ENCODE measurements at regions not wholly inside any gene's neighbourhood (a gene's known extent, or its start where the extent isn't known, plus 50 kb on each side); places are given as distances from the start of the nearest gene placed in this dataset.
"Not testable (repeated sequence)": the region's sequence is repeated elsewhere in the genome, so short reads cannot be mapped to it uniquely, and the experiment has no call there.

DNA sequence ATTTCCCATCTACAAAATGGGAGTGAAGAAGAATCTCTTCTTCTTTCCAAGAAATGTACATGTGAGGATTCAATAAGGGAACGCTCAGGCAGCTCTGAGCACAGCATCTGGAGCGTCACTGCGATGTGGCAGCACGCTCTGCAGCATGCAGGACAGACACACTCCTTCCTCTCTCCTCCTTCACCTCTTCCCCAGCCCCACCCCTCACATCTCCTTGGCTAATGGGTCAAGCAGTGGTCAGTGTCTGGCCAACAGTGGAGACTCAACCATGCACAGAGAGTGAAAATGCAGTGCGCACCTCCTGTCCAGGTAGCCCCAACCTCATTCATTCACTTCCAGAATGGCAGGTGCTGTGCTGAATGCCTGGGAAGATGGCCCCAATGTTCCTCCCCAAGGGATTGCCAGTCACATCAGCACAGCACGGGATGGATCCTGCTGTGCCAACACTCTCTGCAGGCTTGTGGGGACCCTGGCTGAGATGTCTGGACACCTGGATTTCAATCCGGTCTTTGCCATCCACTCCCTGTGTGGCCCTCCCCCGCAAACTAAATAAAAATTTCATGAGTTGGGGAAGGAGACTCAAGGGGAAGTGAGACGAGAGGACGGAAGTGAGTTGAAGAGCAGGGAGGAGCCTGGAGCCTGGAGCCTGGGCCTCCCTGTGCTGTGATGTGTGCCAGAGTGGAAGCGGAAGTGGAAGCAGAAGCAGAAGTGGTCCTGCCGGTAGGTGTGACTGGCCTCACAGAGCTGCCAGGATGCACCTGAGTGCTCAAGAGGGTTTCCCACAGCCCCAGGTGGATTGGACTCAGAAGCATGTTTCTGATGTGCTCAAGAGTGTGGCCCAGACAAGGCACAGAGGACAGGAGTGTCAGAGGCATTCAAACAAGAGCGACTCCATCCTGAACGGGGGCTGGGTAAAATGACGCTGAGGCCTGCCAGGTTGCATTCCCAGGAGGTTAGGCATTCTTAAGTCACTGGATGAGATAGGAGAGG, 163.9 kb downstream of the SMAD6 start:
- no peak for DNase-seq

DNA sequence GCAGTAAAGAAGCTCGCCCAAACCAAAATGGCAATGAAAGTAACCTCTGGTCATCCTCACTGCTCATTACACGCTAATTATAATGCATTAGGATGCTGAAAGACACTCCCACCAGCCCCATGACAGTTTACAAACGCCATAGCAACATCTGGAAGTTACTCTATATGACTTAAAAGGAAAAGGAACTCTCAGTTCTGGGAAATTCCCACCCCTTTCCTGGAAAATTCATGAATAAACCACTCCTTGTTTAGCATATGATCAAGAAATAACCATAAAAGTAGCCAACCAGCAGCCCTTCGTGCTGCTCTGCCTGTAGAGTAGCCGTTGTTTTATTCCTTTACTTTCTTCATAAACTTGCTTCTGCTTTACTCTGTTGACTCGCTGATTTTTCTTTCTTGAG, 164.6 kb downstream of the SMAD6 start:
- no peak for DNase-seq

DNA sequence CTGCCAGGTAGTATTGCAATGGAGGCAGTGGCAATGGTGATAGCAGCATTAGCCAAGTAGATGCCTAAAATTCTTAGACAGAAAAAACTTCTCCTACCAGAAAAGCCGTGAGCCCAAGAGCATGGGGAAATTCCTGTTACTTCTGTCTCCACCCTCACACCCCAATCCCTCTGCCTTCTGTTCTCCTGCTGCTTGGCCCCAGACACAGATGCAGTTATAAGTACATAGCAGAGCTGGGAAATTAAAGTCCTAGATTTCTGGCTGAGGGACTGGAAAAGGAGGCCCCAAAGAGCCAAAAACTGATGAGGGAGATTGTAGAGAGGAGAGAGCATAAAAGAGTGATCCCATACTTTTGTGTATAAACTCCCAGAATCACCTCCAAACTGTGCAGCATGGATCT, 166.9 kb downstream of the SMAD6 start:
- no peak for DNase-seq

DNA sequence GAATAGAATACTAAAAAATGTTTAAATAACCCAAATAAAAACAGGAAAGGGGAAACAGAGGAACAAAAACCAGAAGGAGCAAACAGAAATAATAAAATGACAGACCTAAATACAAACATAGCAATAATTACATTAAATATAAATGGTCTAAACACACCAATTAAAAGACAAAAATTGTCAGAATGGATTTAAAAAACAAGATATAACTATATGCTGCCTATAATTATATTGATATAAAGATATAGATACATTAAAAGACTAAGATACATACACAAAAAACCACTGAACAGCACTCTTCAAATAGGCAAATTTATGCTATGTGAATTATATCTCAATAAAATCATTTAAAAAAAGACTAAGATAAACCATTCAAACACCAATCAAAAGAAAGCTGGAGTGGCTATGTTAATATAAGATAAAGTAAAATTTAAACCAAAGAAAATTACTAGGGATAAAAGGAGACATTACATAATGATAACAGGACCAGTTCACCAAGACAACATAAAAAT, 168.9 kb downstream of the SMAD6 start:
- DNase-seq, result no peak

DNA sequence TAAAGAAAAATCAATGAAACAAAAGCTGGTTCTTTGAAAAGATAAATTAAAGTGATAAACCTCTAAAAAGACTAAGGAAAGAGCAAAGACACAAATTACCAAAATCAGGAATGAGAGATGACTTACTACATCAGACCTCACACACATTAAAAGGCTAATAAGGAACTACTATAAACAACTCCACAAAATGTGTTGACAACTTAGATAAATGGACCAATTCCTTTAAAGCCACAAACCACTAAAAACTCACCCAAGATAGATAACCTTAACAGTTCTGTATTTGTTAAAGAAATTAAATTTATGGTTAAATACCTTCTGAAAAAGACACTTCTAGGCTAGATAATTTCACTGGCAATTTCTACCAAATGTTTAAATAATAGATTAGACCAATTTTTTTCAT, 170.4 kb downstream of the SMAD6 start:
- DNase-seq, result no peak

DNA sequence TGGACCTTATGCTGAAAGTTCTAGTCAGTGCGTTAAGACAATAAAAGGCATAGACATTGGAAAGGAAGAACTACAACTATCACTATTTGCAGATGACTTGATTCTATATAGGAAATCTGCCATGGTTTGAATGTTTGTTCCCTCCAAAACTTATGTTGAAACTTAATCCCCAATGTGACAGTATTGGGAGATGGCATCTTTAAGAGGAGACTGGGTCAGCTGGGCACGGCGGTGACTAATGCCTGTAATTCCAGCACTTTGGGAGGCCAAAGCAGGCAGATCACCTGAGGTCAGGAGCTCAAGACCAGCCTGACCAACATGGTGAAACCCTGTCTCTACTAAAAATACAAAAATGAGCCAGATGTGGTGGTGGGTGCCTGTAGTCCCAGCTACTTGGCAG, 171.3 kb downstream of the SMAD6 start:
- not testable (repeated sequence) for DNase-seq

DNA sequence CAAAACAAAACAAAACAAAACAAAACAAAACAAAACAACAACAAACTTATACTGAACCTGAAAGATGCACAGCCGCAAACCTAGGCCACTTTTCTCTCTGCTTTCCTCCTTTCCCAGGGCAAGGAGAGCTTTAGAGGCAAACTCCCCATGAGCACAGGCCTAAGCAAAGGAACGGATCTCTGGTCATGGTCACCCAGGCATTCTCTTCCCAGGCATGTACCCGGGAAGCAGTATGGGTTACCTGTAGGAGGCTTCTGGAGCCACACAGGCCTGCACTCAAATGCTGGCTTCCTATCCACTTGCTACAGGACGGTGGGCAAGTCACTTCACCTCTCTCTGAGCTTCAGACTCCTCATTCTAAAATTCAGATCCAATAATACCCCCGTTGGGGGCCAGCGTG, 171.8 kb downstream of the SMAD6 start:
- no peak for DNase-seq

DNA sequence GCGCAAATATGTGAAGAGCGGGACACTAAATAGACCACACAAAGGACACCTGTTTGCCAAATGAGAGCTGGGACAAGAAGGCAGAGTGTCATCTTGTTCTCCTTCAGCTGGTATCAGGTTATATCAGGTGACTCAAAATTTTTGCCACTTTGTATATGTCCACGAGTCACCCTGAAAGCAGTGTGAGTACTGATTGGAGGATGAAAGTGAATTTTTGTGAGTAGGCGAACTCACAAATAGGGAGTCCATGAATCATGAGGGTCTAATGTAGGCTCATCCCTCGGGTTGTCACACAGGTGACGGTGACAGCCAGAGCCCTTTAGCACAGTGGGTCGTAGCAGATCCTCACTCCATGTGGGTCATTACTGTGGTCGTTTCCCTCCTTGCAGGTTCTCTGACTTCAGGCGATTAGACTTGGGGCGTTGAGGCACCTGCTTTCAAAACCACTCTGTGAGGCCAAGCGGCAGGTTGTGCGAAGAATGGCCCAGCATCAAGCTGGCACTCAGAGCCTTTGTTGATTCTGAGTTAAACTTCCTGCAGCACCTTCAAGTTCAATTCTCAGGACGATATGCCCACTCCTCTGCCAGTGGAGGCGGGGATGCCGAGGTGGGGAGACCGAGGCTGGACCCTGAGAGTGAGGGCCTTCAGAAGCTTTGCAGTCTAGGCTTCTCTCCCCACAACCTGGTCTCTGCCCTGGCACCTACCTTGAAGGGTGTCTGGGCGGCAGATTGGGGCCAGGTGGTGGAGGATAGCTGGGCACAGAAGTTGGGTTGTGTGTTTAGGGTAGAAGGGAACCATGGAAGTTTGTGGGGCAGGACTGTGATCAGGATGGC, 173.8 kb downstream of the SMAD6 start:
- no peak for DNase-seq

DNA sequence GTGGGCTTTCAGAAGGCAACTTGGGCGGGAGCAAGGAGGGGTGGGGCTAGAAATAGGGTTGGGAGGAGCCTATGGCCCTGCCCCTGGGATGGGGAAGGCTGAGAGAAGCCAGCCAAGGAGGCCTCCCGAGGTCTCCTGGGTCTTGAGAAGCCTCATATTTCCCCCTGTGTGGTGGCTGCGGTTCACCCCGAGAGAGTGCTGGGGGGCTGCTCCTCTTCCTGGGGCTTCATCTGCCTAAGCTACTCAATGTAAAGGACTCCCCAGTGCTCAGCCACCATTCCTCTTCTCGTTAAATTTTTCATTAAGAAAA, 174.3 kb downstream of the SMAD6 start:
- no peak for DNase-seq

DNA sequence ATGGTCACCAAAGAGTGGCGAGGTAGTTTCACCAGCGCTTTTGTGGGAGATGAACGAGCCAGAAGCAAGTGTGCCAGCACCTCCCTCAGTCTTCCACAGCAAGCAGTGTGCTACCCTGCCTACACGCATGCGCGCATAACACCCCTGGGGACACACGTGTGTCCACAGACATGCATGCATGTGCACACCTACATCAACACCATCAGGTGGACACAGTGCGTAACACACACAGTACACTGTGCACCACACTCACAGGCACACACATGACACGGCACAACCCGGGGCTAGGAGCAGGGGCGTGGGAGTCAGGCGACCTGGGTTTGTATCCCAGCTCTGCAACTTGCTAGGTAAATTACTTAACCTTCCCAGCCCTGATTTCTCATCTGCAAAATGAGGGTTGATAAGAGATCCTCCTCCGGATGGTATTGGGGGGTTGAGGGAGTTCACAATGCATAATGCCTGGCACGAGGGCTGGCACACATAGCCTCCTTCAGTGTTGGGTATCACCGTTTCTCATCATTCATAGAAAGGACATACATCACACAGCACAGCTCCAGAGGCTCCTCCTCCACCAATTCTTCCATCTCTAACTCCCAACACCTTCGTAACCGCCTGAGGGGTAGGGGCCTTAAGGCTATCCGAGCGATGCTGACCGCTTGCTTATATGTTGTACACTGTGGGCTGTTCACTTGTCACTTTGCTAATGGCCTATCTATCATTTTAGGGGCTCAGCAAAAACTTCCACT, 174.9 kb downstream of the SMAD6 start:
- no peak for DNase-seq

DNA sequence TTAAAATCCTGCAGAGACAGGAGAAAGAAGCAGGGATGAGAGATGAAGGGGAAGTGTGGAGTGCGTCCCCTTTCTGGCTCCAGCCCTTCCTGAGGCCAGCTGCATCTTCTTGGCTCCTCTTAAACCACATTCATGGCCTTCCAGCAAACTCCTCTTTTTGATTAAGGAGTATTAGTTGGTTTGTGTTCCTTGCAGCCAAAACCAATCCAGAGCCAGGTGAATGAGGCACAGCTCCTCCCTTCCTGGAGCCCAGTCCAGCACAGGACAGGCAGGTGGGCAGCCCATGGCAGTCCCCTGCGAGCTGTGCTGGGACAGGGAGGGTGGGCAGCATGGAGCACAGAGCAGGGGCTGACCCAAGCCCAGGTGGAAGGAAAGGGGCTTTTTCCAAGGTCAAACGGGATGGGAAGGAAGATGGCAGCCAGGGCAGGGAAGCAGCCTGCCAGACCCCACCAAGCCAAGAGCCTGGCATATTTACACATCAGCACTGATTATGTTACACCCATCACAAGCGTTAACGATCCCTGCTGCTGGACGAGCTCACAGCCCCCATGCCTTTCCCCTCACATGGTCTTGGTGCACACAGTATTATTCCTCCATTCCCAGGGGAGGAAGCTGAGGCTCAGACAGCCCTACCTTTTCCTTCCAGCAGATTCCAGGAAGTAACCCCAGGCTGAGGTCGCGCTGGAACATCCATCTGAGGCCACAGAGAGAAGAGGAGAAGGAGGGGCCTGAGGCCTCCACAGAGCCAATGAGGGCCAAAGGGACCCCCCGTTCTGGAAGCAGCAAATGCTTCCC, 175.6 kb downstream of the SMAD6 start:
- DNase-seq, result no peak

DNA sequence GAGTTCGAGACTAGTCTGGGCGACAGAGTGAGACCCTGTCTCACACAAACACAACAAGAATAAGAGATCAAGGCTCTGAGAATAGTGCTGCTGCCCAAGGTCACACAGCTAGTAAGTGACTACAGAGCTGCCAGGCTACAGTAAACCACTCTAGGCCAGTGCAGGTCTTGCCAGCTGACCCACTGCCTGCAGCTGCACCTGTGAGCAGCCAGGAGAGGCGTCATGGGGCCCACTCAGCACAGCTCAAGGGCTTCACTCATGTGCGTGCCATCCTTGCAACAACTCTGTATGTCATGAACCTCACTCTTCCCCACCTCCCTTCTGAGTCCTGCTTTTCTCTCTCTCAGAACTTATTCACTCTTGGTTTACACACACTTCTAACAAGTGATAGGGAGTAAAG, 176.7 kb downstream of the SMAD6 start:
- DNase-seq, result no peak

DNA sequence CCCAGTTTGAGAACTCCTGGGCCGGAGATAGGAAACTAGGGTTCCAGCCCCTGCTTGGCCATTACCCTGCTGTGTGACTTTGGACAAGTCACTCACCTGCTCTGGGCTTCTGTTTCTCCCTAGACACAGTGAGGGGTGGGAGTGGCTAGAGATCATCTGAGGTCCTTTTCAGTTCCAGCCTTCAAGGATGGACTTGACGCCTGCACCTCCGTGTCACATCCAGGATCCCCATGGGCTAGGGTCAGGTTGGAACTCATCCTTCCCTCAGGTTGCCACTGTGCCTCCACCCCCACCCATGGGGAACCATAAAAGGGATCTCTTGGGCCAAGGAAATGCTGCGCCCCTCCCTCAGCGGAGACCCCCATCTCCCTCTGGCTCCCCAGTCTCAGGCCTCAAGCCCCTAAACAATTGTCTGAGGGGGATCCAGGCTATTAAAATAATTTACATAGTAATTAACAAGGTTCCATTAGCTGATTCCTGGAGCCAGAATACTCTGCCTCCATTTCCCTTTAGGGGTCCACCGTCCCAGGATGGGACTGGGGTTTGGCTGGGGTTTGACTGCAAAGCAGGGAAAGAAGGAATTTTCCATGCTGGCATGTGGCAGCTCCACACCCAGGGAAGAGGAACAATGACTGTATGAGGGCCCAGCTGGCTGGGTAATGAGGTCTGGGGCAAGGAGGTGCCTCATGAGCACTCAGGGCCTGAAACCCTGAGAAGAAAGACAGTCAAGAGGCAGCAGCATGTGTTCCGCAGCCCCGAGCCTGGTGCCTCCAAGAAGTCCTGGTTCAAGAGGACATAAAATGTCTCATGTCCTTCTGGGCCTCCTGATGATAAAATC, 177.7 kb downstream of the SMAD6 start:
- no peak for DNase-seq

DNA sequence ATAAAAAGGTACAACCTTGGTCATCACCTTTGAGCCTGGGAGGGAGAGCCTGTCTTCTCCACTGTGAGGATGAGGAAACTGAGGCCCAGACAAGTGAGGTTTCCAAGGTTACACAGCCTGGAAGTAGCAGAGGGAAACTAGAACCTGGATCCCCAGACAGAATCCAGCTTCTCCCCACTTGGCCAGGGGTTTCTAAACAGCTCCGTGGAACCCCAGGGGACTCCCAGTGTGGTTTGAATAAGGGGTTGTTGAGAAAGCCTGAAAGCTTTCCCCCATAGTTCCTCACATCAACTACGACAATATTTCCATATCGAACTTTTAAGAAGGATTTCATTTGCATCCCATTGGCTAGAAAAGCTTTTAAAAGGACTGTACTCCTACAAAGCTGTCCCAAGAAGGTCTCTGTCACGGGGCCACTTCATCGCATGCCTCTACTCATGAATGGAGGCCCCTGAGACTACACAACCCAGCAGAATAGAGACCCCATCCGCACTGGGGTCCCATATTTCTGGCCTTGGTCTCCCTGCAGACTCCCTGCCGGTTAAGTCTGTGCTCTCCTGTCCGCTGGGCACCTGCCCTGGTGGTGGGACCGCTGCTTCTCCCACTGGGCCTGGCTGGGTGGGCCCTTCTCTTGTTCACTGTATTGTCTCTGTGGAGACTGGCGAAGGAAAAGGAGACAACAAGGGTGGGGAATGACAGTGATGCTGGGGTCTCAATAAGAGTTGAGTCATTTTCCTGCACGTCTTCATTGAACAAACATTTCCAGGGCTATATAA, 178.5 kb downstream of the SMAD6 start:
- DNase-seq, result no peak

DNA sequence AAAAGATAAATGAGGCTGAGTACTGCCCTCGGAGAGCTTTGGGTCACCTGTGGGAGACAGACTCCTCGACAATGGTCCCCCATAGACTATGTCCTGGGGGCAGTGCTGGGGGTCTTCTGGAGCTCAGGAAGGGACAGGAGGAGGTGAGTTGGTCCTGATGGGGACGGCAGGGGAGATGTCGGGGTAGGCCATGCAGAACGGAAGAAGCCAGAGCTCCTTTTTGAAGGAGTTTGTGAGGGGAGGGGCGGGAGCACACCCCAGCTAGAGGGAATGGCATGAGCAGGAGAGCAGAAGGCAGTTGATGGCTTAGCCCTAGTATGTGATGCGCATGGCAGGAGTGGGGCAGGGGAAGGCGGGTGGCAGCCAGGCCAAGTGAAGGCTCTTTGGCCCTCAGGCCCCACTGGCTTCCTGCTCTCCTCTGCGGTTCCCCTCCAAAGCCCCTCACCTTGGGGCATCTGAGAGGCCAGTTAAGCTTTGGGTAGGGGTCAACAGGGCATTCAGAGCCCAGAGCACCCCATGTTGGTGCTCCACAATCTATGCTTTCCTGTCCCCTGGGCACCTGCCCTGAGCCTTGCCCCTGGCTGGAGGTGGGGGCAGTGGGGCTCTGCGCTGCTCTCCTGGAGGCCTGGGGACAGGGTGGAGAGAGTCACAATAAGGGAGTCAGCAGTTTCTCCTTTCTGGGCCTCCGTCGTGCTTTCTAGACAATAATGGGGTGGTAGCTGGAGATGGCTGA, 179.3 kb downstream of the SMAD6 start:
- no peak for DNase-seq

DNA sequence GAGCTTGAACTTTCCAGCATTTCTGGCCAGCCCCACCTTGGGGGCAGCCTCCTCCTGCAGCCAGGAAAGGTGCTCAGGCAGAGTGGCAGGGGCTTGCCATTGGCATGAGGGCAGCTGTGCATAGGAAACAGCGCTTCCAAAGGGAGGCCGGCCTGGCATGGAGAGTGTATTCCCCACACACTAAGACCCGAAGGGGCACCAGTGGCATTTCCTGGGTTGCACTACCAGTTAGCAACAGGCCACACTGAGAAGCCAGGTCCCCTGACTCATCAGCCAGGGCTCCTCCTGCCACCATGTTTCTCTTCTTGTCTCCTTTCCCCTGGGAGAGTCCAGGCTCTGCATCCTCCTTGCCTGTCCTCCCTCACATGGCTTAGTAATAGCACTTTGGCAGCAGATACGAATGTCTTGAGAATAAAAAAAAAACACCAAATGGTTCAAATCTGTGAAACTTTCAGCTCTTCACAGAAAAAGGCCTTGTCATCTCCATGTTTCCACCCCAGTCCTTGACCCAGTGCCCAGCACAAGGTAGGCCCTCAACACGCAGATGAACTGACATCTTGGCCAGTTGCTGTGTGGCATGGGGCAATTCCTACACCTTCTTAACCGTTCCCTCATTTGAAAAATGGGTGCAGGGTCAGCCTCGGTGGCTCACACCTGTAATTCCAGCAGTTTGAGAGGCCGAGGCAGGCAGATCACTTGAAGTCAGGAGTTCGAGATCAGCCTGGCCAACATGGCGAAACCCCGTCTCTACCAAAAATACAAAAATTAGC, 180.4 kb downstream of the SMAD6 start:
- DNase-seq, result no peak

DNA sequence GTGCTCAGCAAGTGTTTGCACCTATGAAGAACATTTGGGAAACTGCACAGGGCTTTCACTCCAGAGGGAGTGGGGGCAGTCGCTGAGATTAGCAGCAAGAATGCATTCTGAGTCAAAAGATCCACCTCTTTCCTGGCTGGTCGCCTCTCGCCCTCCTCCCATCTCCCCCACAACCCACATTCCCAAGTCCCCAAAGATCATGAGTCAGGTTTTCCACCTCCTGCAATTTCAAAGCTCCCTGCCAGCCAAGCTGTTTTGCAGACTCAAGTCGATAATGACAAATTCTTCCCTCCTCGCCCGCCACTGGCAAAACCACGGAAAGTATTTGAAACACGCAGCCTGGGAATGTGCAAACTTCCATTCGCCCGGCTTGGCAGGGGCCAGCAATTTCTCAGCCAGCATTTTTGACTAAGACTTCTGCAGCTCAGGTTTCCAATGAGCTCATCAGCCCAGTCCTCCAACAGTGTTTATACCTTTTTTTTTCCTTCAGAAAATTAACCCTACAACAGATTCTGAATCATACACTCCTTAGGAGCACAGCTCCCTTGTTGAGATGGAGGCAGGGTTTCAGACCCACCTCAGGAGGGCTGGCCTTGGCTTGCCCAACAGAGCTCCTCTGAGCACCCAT, 181.4 kb downstream of the SMAD6 start:
- DNase-seq, result peak; percentile 25

DNA sequence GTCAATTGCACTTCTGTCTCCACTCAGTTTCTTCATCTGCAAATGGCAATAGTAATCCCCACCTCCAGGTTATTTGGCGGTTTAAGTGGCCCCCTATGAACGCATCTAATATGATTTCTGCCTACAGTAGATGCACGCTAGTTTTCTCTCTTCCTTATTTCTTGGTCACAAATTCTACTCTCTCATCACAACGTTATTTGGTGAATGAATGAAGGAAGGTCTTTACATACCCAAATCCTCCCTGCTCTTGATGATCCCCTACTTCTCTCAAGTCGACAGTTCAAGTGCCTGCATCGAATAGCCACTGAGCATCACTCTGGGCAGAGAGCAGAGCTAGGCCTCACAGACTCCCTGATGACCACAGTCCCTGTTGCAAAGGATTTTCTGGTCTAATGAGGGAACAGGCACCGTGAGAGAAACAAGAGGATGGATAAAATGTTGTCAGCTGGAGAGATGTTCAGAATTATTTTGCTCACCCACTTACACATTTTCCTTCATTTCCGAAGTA, 181.2 kb upstream of the SMAD3 start:
- DNase-seq, result no peak

Measured in DMS 273 treated with DMSO at 0.1 percent for 48 hours (cell line).